Stimulated activated CD4-positive, alpha-beta T cell treated with anti-CD3 and anti-CD28 coated beads, Interleukin-12 subunit alpha, Interleukin-12 subunit beta, amount 100 ng/mL, for 24 hours (primary cell): ENCODE measurements at regions not wholly inside any gene's neighbourhood (a gene's known extent, or its start where the extent isn't known, plus 50 kb on each side); places are given as distances from the start of the nearest gene placed in this dataset.

Source experiments
- DNase-seq, 2 experiments: peaks; one replicate each; pipeline ENCODE4 v3.0.0-alpha.2; 2020; ENCODE audit warnings: low read depth in 2 of 2

DNA sequence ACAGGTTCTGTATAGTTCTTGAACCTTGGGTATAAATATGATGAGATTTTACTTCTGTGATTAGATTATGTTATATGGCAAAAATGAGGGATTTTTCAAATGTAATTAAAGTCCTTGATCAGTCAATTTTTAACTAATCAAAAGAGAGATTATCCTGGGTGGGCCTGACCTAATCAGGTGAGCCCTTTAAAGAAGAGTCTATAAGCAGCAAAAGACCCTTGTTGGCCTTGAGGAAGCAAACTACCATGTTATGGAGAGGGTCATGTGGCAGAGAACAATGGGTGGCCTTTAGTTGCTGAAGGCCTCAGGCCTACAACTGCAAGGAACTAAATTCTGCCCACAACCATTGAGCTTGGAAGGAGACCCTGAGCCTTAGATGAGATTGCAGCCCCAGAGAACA, 102.5 kb upstream of the RIPOR2 start:
- no peak for DNase-seq

DNA sequence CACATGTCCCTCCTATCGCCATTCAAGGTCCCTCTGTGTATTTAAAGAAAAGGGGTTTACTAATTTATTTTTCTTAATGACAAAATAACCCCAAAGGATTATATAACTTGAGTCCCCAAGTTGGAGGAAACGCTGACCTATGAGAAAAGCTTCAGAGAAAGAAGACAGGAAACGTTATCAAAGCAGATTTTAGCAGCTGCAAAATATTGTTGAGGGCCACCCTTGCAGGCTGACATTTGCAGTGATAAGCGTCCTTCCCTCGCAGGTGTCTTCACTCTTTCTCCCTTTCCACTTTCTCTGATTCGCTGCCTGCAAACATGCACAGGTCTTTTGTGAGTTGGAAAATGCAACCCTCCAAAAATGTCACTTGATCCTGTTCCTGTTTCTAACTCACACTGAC, 103.2 kb upstream of the RIPOR2 start:
- no peak for DNase-seq

DNA sequence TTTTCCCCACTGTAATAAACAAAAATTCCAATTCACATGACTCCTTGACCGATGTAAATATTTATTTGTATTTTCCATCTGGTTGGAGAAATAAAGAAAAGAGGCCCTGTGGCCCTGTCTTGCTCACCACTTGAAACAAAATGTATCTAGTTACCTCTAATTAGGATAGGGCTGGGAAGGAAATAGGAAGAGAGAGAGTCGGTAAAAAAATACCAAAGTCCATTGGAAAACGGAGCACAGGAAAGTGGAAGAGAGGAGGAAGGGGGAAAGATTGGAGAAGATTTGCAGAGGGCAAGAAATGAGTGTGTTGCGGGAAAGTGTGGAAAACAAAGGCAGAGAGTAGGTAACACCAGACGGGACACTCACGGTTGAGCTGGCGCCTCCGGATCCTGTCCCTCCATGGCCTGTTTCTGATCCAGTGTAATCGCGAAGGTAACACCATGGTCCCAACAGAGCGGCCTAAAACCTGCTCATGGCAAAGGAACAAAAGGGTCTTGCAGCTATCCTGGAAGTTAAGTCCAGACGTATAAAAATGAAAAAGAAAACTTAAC, 105.8 kb upstream of the RIPOR2 start:
- no peak for DNase-seq

DNA sequence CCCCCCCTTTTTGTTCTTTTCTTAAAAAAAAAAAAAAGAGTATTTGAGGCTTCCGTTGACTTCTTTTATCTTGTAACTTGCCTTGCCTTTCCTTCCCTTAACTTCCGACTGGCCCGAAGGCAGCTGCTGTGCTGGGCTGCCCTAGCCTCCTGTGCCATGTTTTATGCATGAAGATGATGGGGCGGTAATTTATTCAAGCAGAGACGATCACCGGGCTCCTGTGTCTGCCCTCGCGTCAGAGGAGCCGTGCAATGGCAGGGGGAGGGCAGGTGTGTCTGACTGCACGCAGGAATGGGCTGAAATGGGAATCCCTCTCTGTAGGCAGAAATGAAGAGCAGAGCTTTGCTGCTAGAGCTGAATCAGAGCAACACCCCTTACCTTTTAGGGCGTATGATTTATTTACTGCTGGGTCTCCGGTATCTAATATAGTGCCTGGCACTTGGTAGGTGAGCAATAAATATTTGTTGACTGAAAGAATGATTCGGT, 106.3 kb upstream of the RIPOR2 start:
- no peak for DNase-seq

DNA sequence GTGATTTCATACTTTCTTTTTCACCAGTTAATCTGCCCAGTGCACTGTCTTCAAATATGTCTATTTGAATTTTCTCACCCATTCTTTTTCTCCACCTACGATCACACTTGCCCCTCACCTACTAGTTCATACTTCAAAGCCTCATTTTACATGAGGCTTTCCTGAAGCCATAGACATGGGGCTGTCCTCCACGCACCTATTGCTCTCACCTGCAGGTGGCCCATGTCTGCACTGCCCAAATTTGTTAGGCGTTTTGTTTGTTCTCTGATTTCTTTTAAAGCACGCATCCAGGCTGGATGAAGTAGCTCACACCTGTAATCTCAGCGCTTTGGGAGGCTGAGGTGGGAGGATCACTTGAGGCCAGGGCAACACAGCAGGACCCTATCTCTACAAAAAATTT, 106.8 kb upstream of the RIPOR2 start:
- no peak for DNase-seq

DNA sequence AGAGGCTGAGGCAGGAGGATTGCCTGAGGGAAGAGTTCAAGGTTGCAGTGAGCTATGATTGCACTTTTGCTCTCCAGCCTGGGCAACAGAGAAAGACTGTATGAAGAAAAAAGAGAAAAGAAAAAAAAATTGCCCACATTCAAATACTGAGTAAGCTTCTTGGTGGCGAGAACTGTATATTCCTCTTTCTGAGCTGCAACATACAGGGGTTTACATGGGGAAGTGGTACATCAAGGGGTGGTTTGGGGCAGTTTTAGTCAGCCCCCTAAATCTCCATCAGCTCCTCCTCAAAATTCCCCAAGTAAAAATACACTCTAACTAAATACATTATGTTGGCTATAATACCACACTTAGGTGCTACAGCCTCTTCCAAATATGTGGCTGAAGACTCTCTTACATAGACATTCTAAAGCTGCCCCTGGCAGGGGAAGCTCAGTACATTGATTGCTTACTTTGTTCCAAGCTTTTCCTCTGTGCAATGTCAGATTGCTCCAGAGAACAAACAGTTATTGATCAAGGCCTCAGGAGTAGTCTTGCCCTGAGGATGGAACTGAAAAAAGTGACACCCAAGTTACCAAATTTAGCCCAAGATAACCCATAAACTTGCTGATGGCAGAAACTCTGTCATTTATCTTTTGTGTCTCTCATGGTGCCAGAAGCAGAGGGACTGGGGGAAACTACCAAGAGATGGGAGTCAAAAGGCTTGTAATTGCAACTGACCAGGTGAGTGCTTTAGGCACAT, 107.4 kb upstream of the RIPOR2 start:
- no peak for DNase-seq

DNA sequence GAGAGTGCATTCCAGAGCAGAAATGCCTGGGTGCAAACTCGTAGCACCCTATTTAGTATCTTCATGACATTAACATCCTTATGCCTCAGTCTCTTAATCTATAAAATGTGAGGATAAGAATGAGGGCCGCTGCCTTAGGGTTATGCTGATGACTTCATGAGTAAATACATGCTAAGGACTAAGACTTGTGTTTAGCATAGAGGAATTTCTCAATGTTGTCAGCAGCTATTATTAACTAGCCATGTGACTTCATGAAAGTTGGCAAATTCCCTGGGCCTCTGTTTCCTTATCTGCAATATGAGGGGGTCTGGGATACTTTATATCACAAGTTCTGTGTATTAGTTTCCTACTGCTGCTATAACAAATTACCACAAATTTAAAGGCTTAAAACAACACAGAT, 108.1 kb upstream of the RIPOR2 start:
- no peak for DNase-seq

DNA sequence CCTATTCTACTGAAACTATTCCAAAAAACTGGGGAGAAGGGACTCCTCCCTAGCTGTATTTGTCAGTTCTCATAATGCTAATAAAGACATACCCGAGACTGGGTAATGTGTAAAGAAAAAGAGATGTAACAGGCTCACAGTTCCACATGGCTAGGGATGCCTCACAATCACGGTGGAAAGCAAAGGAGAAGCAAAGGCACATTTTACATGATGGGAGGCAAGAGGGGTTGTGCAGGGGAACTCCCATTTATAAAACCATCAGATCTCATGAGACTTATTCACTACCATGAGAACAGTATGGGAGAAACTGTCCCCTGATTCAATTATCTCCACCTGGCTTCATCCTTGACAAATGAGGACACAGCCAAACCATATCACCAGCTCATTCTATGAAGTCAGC, 111.2 kb upstream of the RIPOR2 start:
- no peak for DNase-seq

DNA sequence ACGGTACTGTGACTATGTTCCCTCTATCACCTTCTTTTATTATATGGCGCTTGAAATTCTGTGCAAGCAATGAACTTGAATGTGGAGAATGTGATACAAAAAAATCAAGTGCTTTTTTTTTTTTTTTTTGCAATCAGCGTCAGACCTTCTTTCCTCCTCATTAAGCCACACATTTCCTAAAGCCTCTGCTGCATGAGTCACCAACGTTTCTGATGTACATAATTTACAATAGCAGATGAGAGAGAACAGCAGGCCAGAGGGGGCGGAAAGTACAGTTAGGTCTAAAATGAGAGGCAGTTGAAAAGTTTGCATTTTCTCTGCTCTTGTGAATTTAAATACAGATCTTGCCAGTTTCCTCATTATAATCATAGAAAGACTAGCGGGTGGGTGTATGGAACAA, 114.6 kb upstream of the RIPOR2 start:
- no peak for DNase-seq

DNA sequence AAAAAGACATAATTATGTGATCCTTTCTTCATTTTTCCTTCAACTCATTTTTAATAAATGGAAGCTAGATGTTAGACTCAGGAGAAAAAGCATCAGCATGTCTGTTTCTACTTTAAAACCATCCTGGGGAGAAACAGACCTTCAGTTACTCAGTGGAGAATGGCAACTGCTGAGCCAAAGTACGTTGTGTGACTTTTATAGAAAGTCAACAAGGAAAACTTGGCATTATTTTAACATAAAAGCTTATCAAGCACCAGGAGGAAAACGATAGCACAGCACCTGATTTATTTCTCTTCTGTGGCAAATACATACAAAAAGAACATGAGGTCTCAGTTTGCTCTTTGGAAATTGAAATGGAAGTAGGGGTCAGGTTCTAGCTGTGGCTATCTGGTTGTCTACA, 115.3 kb upstream of the RIPOR2 start:
- no peak for DNase-seq

DNA sequence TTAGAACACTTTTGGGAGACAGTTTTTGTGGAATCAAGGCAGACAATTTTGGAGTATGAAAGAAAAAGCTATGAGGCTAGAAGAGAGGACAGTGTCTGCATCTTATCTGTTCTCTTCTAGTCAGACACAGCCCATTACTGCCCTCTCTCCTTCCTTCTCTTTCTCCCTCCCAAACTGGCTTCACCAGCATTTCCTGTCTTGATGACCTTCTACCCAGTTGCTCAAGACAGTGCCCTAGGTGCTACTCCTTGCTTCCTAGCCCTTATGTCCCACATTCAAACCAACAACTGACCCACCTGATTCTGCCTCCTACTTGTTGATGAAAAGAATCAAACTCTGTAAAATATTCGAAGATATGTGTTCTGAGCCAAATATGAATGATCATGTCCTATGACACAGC, 116.4 kb upstream of the RIPOR2 start:
- no peak for DNase-seq

DNA sequence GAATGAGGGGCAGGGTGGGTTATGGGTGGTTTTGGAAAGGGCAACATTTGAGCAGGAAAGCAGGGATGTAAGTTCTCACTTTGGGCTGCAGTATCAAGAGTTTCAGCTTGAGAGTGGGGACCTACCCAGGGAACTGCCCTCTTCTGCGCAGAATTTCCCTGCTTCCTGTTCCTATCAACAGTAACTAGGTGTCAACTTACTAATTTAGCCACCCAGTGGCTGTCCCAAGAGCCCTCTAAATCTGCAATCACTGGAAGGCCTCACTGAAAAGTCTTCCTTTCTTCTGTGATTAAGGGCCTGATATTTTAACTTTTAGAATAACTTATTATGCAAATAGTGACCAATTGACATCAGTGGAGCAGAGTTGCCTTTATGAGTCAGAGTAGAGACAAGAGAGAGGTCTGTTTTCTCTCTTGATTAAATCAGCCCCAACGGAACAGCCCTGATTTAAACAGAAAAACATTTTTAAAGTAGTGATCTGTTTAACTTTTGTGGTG, 118.2 kb upstream of the RIPOR2 start:
- DNase-seq, result no peak

DNA sequence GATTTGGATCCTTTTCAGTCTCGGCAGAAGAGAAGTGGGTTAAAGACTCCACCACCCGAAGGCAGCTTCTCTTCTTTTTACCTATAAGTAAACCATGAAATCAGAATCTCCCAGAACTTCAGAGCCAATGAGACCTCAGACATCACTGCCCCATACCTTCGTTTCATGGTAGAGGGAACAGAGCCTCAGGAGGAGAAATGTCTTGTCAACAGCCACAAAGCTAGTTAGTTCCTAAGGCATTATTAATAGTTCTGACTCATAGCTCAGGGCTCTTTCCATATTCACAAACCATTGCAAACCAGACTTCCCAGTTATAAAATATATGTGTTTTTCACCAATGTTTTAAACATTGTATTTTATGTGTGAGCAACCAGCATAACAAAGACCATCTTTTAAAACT, 118.7 kb upstream of the RIPOR2 start:
- no peak for DNase-seq

DNA sequence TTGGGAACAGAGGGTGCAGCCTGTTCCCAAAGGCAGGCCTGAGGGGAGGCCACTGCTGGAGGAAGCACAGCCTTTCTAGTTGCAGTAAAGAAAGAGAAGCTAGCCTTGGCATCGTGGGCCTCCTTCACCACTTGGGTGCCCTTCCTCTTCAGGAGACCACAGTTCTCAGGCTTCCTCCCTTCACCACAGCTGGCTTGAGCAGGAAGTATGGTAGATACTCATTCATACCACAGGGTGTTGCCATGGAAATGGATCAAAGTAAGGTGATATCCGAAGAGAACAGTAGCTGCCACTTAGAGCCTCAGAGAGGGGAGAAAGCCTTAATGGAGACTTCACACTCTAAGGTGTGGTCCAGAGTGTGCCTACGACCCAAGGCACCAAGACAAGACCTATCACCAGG, 120.4 kb upstream of the RIPOR2 start:
- DNase-seq, result no peak

DNA sequence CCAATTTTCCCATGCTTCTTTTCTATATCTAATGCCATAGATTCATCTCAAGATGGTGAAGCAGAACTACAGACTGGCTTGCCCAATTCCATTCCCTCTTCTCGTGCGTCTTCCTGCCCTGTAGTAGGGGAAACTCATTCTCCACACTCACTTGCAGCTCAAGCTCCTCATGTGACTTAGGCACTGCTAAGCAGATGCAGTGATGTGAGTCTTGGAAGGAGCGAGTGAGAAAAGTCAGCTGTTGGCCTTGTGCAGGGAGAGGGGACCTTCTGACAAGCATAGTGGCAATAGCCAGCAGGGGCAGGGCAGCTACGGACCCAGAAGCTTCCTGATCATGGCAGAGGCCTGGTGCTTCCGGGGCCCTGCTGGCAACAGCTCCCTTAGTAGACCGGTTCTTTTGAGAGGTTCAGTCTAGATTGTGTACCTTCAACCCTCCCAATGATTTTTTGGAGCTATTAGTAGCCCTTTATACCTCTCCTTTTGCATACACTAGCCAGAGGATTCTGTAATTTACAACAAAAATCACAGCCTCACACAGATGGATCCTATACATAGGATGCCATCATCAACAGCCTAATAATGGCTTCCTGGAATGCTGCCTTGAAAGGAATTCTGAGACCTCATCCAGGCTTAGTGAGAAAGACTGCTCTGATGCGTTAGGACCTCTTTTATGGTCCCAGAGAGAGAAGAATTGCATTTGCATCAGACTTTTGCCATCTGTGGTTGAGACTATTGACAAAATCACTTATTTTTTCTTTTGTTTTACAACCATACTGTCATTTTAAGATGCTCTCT, 121.5 kb upstream of the RIPOR2 start:
- no peak for DNase-seq

DNA sequence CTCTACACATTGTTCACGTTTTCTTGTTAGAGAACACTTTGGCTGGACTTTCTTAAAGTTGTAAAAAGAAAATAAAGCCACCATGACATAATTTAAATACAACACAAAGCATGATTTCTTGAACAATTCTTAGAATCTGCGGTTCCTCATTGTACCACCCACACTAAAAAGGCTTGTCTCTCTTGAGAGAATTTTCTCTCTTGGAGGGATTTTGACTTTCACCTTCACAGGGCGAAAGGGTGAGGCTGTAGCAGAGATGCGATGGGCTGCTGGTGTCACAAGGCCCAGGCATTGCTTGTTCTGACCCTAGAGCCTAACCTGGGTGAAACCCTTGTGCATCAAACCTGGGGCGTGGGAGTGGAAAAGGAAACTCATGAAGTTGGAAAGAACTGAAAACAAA, 122.7 kb upstream of the RIPOR2 start:
- DNase-seq, result no peak

DNA sequence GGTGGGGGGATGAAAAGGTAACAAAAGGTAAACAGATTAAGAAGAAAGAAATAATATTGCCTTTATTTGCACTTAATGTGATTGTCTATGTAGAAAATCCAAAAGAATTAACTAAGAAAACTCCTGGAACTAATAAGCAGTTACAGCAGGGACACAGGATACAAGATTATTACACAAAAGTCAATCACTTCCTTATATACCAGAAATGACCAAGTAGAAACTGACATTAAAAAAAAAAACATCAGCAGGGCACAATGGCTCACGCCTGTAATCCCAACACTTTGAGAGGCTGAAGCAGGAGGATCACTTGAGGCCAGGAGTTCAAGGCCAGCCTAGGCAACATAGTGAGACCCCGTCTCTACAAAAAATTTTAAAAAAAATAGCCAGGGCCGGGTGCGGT, 123.2 kb upstream of the RIPOR2 start:
- no peak for DNase-seq

DNA sequence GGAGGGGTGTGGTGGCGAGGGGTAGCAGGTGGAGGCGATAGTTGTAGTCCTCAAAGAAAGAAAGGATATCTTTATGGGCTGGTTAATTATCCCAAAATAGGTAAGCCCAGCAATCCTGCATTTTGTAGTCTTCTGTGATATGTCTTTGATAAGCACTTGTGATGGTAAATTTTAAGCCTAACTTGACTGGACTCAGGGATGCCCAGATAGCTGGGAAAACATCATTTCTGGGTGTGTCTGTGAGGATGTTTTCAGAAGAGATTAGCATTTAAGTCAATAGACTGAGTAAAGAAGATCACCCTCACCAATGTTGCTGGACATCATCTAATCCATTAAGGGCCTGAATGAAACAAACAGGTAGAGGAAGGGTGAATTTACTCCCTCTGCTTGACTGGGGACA, 124.8 kb upstream of the RIPOR2 start:
- no peak for DNase-seq

DNA sequence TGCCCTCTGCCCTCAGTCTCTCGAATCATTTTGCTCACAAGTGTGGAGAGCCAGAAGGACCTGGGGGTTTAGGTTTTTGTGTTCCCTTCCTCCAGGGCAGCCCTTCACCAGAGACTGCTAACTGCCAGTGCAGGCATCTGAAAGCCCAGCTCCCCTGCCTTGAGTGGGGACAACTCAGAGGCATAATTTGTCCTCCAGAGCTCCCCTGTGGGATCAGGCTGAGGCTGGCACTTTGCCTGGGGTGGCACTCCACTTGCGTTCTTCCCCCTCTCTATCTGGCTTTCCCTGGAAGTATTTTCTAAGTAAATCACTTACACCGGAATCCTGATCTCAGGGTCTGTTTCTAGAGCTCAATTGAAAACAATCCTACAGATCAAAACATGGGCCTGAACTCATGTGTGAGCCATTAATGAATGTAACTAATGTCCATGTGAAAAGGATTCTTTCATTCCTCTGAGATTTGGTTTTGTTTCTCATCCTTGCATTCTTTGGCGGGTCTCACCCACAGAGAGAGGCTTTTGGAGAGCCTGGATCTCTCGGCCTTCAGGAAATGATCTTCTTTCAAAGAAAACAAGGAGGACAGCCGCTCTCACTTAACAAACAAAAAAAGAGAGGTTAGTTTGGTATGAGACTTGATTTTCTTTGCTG, 125.7 kb upstream of the RIPOR2 start:
- no peak for DNase-seq

DNA sequence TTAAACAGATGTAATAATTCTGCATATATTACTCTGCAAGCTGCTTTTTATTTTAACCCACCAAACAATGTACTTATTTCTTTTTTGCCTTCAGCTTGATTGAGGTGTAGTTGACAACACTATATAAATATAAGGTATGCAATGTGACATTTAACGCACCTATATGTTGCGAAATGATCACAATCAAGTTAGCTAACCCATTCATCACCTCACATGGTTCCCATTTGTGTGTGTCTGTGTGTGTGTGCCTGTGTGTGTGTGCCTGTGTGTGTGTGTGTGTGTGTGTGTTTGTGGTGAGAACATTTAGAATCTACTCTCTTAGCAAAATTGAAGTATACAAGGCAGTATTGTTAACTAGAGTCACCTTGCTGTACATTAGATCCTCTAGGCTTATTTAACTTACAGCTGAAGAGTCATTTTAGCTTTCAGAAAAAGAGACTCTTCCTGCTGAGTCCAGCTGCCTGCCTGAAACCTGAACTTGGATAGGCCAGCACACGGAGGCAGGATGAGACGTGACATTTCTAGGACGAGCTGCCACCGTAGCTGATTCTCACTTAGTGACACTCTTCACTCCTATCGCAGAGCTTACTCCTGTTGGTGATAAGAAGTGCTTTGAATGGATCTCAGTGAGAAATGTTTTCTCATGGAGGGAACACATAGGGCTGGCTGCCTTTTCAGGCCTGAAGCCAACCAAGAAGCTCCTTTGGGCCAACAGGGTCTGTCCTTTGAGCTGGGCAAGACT, 126.5 kb upstream of the RIPOR2 start:
- DNase-seq, result no peak

DNA sequence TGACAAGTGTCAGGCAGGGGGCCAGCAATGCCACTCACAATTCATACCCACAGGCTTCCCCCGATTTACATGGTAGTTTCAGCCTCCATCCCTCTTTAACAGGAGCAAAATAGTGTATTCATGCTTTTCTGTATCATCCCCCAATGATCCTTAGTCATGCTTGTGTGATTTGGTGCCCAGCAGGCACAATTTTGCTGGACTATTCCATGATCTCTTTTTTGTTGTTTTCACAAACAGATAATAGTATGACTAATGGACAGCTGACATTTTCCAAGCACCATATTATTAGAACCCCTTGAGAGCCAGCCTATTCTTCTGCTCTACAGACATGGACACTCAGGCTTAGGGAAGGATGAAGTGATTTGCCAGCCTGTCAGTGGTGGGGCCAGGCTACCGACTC, 128.2 kb upstream of the RIPOR2 start:
- no peak for DNase-seq

DNA sequence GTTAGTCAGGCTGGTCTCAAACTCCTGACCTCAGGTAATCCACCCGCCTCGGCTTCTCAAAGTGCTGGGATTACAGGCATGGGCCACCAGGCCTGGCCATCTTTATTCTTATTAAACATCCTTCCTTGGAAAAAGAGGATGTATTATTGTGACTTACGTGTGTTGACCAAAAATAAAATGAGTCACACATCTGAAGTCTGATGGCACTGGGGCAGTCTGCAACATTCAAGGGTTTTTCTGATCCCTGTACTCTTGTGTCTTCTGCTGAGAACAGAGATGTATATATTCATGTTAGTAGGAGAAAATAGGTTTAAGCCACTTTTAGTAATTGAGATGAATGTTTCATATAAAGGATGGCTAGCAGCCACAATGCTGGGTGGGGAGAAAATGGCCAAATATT, 129.9 kb upstream of the RIPOR2 start:
- no peak for DNase-seq
